Neuronal stem cell (in vitro differentiated cells): ENCODE measurements at regions not wholly inside any gene's neighbourhood (a gene's known extent, or its start where the extent isn't known, plus 50 kb on each side); places are given as distances from the start of the nearest gene placed in this dataset.

Experiments
- DNase-seq: peaks from one replicate; pipeline ENCODE4 v3.0.0-alpha.2; 2013; ENCODE audit warnings: low spot score
- H2AFZ ChIP-seq: one replicate; pipeline ENCODE4 v1.6.1; 2013; ENCODE audit warnings: mild to moderate bottlenecking, low read length, inconsistent platforms
- H2AK5ac ChIP-seq: 2 replicates; pipeline ENCODE4 v1.6.1; 2013; ENCODE audit warnings: low read depth, mild to moderate bottlenecking, inconsistent platforms, low read length, moderate library complexity, mixed read lengths
- H2BK120ac ChIP-seq: 2 replicates; pipeline ENCODE4 v1.6.1; 2013; ENCODE audit warnings: low read depth, mild to moderate bottlenecking, inconsistent platforms, low read length, moderate library complexity, mixed read lengths
- H2BK12ac ChIP-seq: one replicate; pipeline ENCODE4 v1.6.1; 2013; ENCODE audit warnings: low read length, inconsistent platforms
- H2BK15ac ChIP-seq: 2 replicates; pipeline ENCODE4 v1.6.1; 2013; ENCODE audit warnings: mild to moderate bottlenecking, low read length, inconsistent platforms, mixed read lengths
- H2BK5ac ChIP-seq: one replicate; pipeline ENCODE4 v1.6.1; 2013; ENCODE audit warnings: inconsistent platforms, mild to moderate bottlenecking, low read length, moderate library complexity
- H3K14ac ChIP-seq: one replicate; pipeline ENCODE4 v1.6.1; 2013; ENCODE audit warnings: low read length, inconsistent platforms
- H3K18ac ChIP-seq: 2 replicates; pipeline ENCODE4 v1.6.1; 2013; ENCODE audit warnings: low read length, inconsistent platforms
- H3K23ac ChIP-seq: 2 replicates; pipeline ENCODE4 v1.6.1; 2013; ENCODE audit warnings: low read depth, mild to moderate bottlenecking, mixed read lengths, low read length, inconsistent platforms; ENCODE audit not compliant: poor library complexity
- H3K27ac ChIP-seq: replicated peaks from 3 replicates; pipeline ENCODE4 v1.5.1; 2013; ENCODE audit warnings: low read length, inconsistent platforms
- H3K27me3 ChIP-seq, 3 experiments: 2 replicates each; pipeline ENCODE4 v1.6.1; 2013; ENCODE audit warnings: low read length in 3 of 3, mild to moderate bottlenecking in 2 of 3, inconsistent platforms in 1 of 3, low read depth in 1 of 3, mixed read lengths in 1 of 3, moderate library complexity in 1 of 3; ENCODE audit not compliant: control insufficient read depth in 3 of 3, insufficient read depth in 3 of 3
- H3K36me3 ChIP-seq, 2 donors: replicated peaks in 1 of 2; 2 replicates each; pipeline ENCODE4 v1.6.1; 2013; ENCODE audit warnings: low read length in 2 of 2; ENCODE audit not compliant: control insufficient read depth in 2 of 2, insufficient read depth in 2 of 2
- H3K4ac ChIP-seq: 2 replicates; pipeline ENCODE4 v1.6.1; 2013; ENCODE audit warnings: inconsistent platforms, mild to moderate bottlenecking, low read length, moderate library complexity
- H3K4me1 ChIP-seq, 2 donors: 1 replicate in 1 of 2; 2 replicates in 1 of 2; pipeline ENCODE4 v1.6.1; 2013; ENCODE audit warnings: low read length in 2 of 2, low read depth in 1 of 2; ENCODE audit not compliant: control insufficient read depth in 2 of 2, insufficient read depth in 1 of 2
- H3K4me2 ChIP-seq: one replicate; pipeline ENCODE4 v1.6.1; 2013; ENCODE audit warnings: mild to moderate bottlenecking, low read length, inconsistent platforms; ENCODE audit not compliant: insufficient read depth, poor library complexity, severe bottlenecking
- H3K4me3 ChIP-seq, 2 donors: 2 replicates each; pipeline ENCODE4 v1.5.1; 2013; ENCODE audit warnings: low read length in 2 of 2, mild to moderate bottlenecking in 2 of 2, inconsistent platforms in 1 of 2, moderate library complexity in 1 of 2
- H3K79me1 ChIP-seq: one replicate; pipeline ENCODE4 v1.6.1; 2013; ENCODE audit warnings: low read depth, mild to moderate bottlenecking, inconsistent platforms, low read length, moderate library complexity
- H3K9ac ChIP-seq: one replicate; pipeline ENCODE4 v1.6.1; 2013; ENCODE audit warnings: mild to moderate bottlenecking, low read depth, low read length, inconsistent platforms; ENCODE audit not compliant: poor library complexity
- H3K9me3 ChIP-seq, 2 donors: replicated peaks in 1 of 2; 2 replicates each; pipeline versions ENCODE3 to v1.6.1; 2013; ENCODE audit warnings: low read length in 2 of 2, mild to moderate bottlenecking in 2 of 2, inconsistent platforms in 1 of 2, low read depth in 1 of 2, mixed read lengths in 1 of 2, moderate library complexity in 1 of 2; ENCODE audit not compliant: control insufficient read depth in 2 of 2, insufficient read depth in 1 of 2
- H4K8ac ChIP-seq: one replicate; pipeline ENCODE4 v1.6.1; 2013; ENCODE audit warnings: low read depth, mild to moderate bottlenecking, inconsistent platforms, low read length, moderate library complexity
- H4K91ac ChIP-seq: one replicate; pipeline ENCODE4 v1.6.1; 2013; ENCODE audit warnings: low read length, low read depth, mild to moderate bottlenecking, inconsistent platforms; ENCODE audit not compliant: poor library complexity
- WGBS, 2 donors: extraction: QIAGEN DNeasy Blood & Tissue Kit; methylation state at CpG; one replicate each; pipeline ENCODE4 v1.1.7; 2013; ENCODE audit warnings: missing lambda C conversion rate in 2 of 2, mixed read lengths in 1 of 2; ENCODE audit not compliant: insufficient read length in 2 of 2, insufficient replicate concordance in 1 of 2; ENCODE audit errors: extremely low coverage in 2 of 2; 5-methylcytosine and 5-hydroxymethylcytosine counted together

DNA sequence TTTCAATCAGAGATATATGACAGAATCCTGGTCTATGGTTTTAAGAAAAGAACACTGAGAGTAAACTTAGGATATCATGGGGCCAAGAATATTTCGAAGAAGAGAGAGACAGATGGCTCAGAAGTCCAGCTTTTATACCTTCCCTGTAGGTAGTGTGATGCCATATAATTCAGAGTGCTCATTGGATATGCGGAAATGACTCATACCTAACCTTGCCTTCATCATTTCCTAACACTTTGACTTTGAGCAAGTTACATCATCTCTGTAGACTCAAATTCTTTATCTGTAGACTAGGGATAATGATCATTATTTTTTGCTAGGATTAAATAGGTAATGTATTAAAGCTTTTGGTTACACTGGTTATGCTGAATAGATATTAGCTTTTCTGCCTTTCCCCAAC, 461.6 kb upstream of the CNTNAP5 start:
- no CpG with 5 or more reads among the region's 2 CpGs for WGBS, 2 donors
- Histone ChIP-seq H3K18ac (no peak overlapping the region), H2AK5ac (no peak overlapping the region), H4K8ac (no peak overlapping the region), H3K4me1 (no peaks in the 10 kb centered on the region), H3K9me3 (no peaks in the 10 kb centered on the region), H2BK5ac (no peak overlapping the region), H3K27ac (no peak overlapping the region), H2AFZ (no peak overlapping the region), H2BK15ac (no peak overlapping the region), H3K23ac (no peak overlapping the region), H3K27me3 (no peaks in the 10 kb centered on the region), H2BK120ac (no peak overlapping the region), H2BK12ac (no peak overlapping the region), H3K4me2 (no peak overlapping the region), H3K14ac (no peak overlapping the region), H3K4me3 (no peak overlapping the region), H3K4ac (no peak overlapping the region), H3K79me1 (no peaks in the 10 kb centered on the region), H4K91ac (no peak overlapping the region), H3K36me3 (no peaks in the 10 kb centered on the region), H3K9ac (no peak overlapping the region)
- DNase-seq = no peak

DNA sequence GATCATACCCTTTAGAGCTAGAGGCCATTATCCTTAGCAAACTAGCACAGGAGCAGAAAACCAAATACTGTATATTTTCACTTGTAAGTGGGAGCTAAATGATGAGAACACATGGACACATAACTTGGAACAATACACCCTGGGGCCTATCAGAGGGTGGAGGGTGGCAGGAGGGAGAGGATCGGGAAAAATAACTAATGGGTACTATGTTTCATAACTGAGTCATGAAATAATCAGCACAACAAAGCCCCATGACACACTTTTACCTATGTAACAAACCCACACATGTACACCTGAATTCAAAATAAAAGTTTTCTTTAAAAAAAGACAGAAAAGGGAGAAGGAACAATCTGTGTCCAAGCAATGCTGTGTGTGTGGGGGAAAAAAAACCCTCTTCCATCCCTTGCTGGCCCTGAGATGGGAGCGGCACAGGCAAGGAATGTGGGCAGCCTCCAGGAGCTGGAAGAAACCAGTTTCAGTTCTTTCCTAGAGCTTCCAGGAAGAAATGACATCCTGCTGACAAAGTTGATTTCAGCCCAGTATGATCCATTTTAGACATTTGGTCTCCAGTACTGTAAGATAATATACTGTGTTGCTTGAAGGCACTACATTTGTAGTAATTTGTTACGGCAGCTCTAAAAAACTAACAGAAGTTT, 458.7 kb upstream of the CNTNAP5 start:
- H2BK15ac ChIP-seq = no peak overlapping the region
- no peaks in the 10 kb centered on the region for H3K4me1 ChIP-seq
- H3K27me3 ChIP-seq = no peaks in the 10 kb centered on the region
- H2BK120ac ChIP-seq = no peak overlapping the region
- H3K18ac ChIP-seq = no peak overlapping the region
- H2AK5ac ChIP-seq = no peak overlapping the region
- H3K36me3 ChIP-seq = no peaks in the 10 kb centered on the region
- no peak overlapping the region for H4K8ac ChIP-seq
- H2AFZ ChIP-seq = no peak overlapping the region
- no peak overlapping the region for H3K4me2 ChIP-seq
- H2BK5ac ChIP-seq = no peak overlapping the region
- no CpG with 5 or more reads among the region's 3 CpGs for WGBS, 2 donors
- no peaks in the 10 kb centered on the region for H3K79me1 ChIP-seq
- H4K91ac ChIP-seq = no peak overlapping the region
- no peak overlapping the region for H3K4me3 ChIP-seq
- H3K4ac ChIP-seq = no peak overlapping the region
- H3K9ac ChIP-seq = no peak overlapping the region
- H3K14ac ChIP-seq = no peak overlapping the region
- no peak overlapping the region for H2BK12ac ChIP-seq
- no peak overlapping the region for H3K27ac ChIP-seq
- H3K23ac ChIP-seq = no peak overlapping the region
- no peaks in the 10 kb centered on the region for H3K9me3 ChIP-seq
- no peak for DNase-seq

DNA sequence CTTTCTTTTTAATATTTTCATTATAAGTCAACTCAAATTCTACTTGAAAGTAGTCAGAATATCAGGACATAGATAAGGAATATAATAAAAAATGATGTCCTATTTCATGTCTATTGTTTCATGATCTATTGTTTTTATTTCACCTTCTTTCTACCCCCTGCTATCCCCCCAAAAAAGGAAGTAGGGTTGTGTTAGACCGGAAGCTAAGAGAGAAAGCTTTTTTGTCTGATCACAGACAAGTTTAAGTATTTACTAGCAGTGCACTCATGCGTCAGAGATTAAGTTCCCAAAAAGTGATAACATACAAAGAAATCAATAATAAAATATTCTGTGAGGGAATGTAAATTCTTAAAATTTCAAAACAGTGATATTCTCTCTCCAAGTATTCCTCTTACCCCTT, 447.1 kb upstream of the CNTNAP5 start:
- Histone ChIP-seq H3K4me1 (no peaks in the 10 kb centered on the region), H2BK5ac (no peak overlapping the region), H3K36me3 (no peaks in the 10 kb centered on the region), H3K4me3 (no peak overlapping the region), H2BK15ac (no peak overlapping the region), H2AFZ (no peak overlapping the region), H3K27me3 (no peaks in the 10 kb centered on the region), H3K9me3 (no peaks in the 10 kb centered on the region), H3K14ac (no peak overlapping the region), H3K79me1 (no peaks in the 10 kb centered on the region), H4K91ac (no peak overlapping the region), H3K4ac (no peak overlapping the region), H3K4me2 (no peak overlapping the region), H2BK120ac (no peak overlapping the region), H2BK12ac (no peak overlapping the region), H3K18ac (no peak overlapping the region), H3K27ac (no peak overlapping the region), H2AK5ac (no peak overlapping the region), H3K23ac (no peak overlapping the region), H4K8ac (no peak overlapping the region), H3K9ac (no peak overlapping the region)
- WGBS, 2 donors = no CpG with 5 or more reads among the region's 2 CpGs
- DNase-seq = no peak

DNA sequence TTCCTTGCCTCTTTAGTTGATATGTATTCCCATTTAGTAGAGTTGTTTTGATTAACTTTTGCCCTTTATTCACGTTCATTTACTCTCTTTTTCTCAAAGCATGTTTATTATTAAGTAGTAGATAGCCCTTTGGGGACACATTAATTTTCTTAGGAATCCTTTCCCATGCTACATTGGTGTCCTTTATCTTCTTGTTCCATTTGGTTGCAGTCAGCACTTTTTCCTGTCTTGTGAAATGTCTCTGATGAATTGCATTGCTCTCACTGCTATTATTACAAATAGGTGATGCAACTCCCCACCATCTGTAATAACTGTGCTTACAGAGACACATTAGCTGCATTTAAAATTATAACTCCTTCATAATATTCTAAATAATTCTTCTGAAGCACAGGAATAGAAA, 428.5 kb upstream of the CNTNAP5 start:
- WGBS, 2 donors = no CpG with 5 or more reads among the region's 1 CpG
- no peaks in the 10 kb centered on the region for H3K4me1 ChIP-seq
- H4K91ac ChIP-seq = no peak overlapping the region
- no peak overlapping the region for H2AK5ac ChIP-seq
- H3K23ac ChIP-seq = no peak overlapping the region
- H3K4ac ChIP-seq = no peak overlapping the region
- no peak overlapping the region for H3K18ac ChIP-seq
- H3K4me3 ChIP-seq = no peak overlapping the region
- H2AFZ ChIP-seq = no peak overlapping the region
- H3K36me3 ChIP-seq = no peaks in the 10 kb centered on the region
- no peaks in the 10 kb centered on the region for H3K9me3 ChIP-seq
- DNase-seq = no peak
- no peaks in the 10 kb centered on the region for H3K27me3 ChIP-seq
- H2BK12ac ChIP-seq = no peak overlapping the region
- H3K9ac ChIP-seq = no peak overlapping the region
- no peak overlapping the region for H2BK5ac ChIP-seq
- H2BK15ac ChIP-seq = no peak overlapping the region
- no peak overlapping the region for H4K8ac ChIP-seq
- no peak overlapping the region for H3K4me2 ChIP-seq
- H3K79me1 ChIP-seq = no peaks in the 10 kb centered on the region
- no peak overlapping the region for H3K27ac ChIP-seq
- H3K14ac ChIP-seq = no peak overlapping the region
- no peak overlapping the region for H2BK120ac ChIP-seq
